IMR-90 (cell line): ENCODE measurements at regions not wholly inside any gene's neighbourhood (a gene's known extent, or its start where the extent isn't known, plus 50 kb on each side); places are given as distances from the start of the nearest gene placed in this dataset.
A peak's percentile ranks its signal among the peaks of the same experiment; 100 is the strongest.
"Not testable (repeated sequence)": the region's sequence is repeated elsewhere in the genome, so short reads cannot be mapped to it uniquely, and the experiment has no call there.

Experiments
- ATAC-seq: fragments of 200-7000 bp; cut with Tn5 transposase; 2 replicates; pipeline ENCODE4 v1.9.1; 2020; ENCODE audit warnings: low read depth, mild to moderate bottlenecking, moderate library complexity
- BruUV-seq: library from RNA; stranded (reverse); fragments of 400-500 nt; replicated peaks from 2 replicates; lab custom pipeline; 2021; lab: Mats Ljungman, UMichigan
- CTCF ChIA-PET: fragments of 300-600 bp; formaldehyde crosslinking; extraction: SDS; loops from one replicate; lab custom pipeline; 2021; ENCODE audit warnings: antibody characterized with exemption; lab: Yijun Ruan, JAX
- POLR2A ChIA-PET: fragments of 300-600 bp; sonication (Branson Sonifier 250); formaldehyde crosslinking; loops from one replicate; lab custom pipeline; 2022; ENCODE audit warnings: antibody characterized with exemption; ENCODE audit not compliant: unreplicated experiment; lab: Charles Lee
- DNase-seq: peaks from one replicate; pipeline ENCODE4 v3.0.0; 2013
- H2AFZ ChIP-seq: replicated peaks from 2 replicates; pipeline ENCODE3; 2013; ENCODE audit warnings: low read length, mild to moderate bottlenecking; ENCODE audit not compliant: poor library complexity
- H2AK5ac ChIP-seq: 2 replicates; pipeline ENCODE4 v1.6.1; 2013; ENCODE audit warnings: low read depth, low read length, inconsistent platforms
- H2AK9ac ChIP-seq: replicated peaks from 2 replicates; pipeline ENCODE3; 2013; ENCODE audit warnings: mild to moderate bottlenecking, low read depth, low read length, moderate library complexity; ENCODE audit not compliant: poor library complexity
- H2BK120ac ChIP-seq: 2 replicates; pipeline ENCODE4 v1.6.1; 2013; ENCODE audit warnings: low read depth, low read length, inconsistent platforms
- H2BK15ac ChIP-seq: 3 replicates; pipeline ENCODE4 v1.6.1; 2013; ENCODE audit warnings: low read depth, low read length, inconsistent platforms
- H2BK20ac ChIP-seq: 2 replicates; pipeline ENCODE4 v1.6.1; 2013; ENCODE audit warnings: low read depth, mild to moderate bottlenecking, inconsistent platforms, low read length, moderate library complexity
- H2BK5ac ChIP-seq: 2 replicates; pipeline ENCODE4 v1.6.1; 2013; ENCODE audit warnings: mild to moderate bottlenecking, low read depth, low read length, inconsistent platforms; ENCODE audit not compliant: poor library complexity, severe bottlenecking
- H3K14ac ChIP-seq: replicated peaks from 2 replicates; pipeline ENCODE4 v1.6.1; 2013; ENCODE audit warnings: low read depth, low read length, inconsistent platforms
- H3K18ac ChIP-seq: 2 replicates; pipeline ENCODE4 v1.6.1; 2013; ENCODE audit warnings: low read depth, low read length, control low read depth
- H3K23ac ChIP-seq: 2 replicates; pipeline ENCODE4 v1.6.1; 2013; ENCODE audit warnings: low read depth, low read length, inconsistent platforms
- H3K27ac ChIP-seq: 2 replicates; pipeline ENCODE4 v1.5.1; 2013; ENCODE audit warnings: mild to moderate bottlenecking, control low read depth, low read length; ENCODE audit not compliant: insufficient read depth
- H3K27me3 ChIP-seq: 2 replicates; pipeline ENCODE4 v1.6.1; 2013; ENCODE audit warnings: low read length; ENCODE audit not compliant: control insufficient read depth, insufficient read depth
- H3K36me3 ChIP-seq: 2 replicates; pipeline ENCODE4 v1.6.1; 2013; ENCODE audit warnings: low read length, mixed read lengths; ENCODE audit not compliant: control insufficient read depth, insufficient read depth
- H3K4ac ChIP-seq: 2 replicates; pipeline ENCODE4 v1.6.1; 2013; ENCODE audit warnings: low read depth, low read length, inconsistent platforms
- H3K4me1 ChIP-seq: 2 replicates; pipeline ENCODE4 v1.6.1; 2013; ENCODE audit warnings: low read length, mixed read lengths; ENCODE audit not compliant: control insufficient read depth, insufficient read depth
- H3K4me2 ChIP-seq: 2 replicates; pipeline ENCODE4 v1.6.1; 2013; ENCODE audit warnings: low read depth, mild to moderate bottlenecking, control low read depth, low read length, moderate library complexity
- H3K4me3 ChIP-seq: 2 replicates; pipeline ENCODE4 v1.5.1; 2013; ENCODE audit warnings: low read depth, mild to moderate bottlenecking, control low read depth, low read length, moderate library complexity; ENCODE audit not compliant: insufficient read depth
- H3K56ac ChIP-seq: 2 replicates; pipeline ENCODE4 v1.6.1; 2013; ENCODE audit warnings: low read length, inconsistent platforms; ENCODE audit not compliant: insufficient read depth; ENCODE audit errors: extremely low read depth
- H3K79me1 ChIP-seq, 2 experiments: 2 replicates each; pipeline ENCODE4 v1.6.1; 2013; ENCODE audit warnings: low read length in 2 of 2, inconsistent platforms in 1 of 2, low read depth in 1 of 2
- H3K9ac ChIP-seq: 2 replicates; pipeline ENCODE4 v1.6.1; 2013; ENCODE audit warnings: low read depth, low read length, control low read depth
- H3K9me1 ChIP-seq: 2 replicates; pipeline ENCODE4 v1.6.1; 2013; ENCODE audit warnings: low read length, inconsistent platforms; ENCODE audit not compliant: insufficient read depth
- H3K9me3 ChIP-seq: 2 replicates; pipeline ENCODE4 v1.6.1; 2013; ENCODE audit warnings: low read length; ENCODE audit not compliant: control insufficient read depth, insufficient read depth
- H4K20me1 ChIP-seq: 2 replicates; pipeline ENCODE4 v1.6.1; 2013; ENCODE audit warnings: low read length, inconsistent platforms; ENCODE audit not compliant: insufficient read depth
- H4K5ac ChIP-seq: 2 replicates; pipeline ENCODE4 v1.6.1; 2013; ENCODE audit warnings: mild to moderate bottlenecking, low read depth, low read length, control low read depth
- H4K8ac ChIP-seq, 2 experiments: 2 replicates each; pipeline ENCODE4 v1.6.1; 2013; ENCODE audit warnings: low read depth in 2 of 2, low read length in 2 of 2, control low read depth in 1 of 2, inconsistent platforms in 1 of 2
- H4K91ac ChIP-seq: 2 replicates; pipeline ENCODE4 v1.6.1; 2013; ENCODE audit warnings: low read depth, low read length, inconsistent platforms; ENCODE audit not compliant: insufficient read depth
- whole genome bisulfite sequencing, 2 experiments: methylation state at CpG; one replicate each; pipeline versions ENCODE4 v1.1.5 to v1.1.7; 2013; ENCODE audit warnings: missing lambda C conversion rate in 2 of 2; ENCODE audit not compliant: insufficient read length in 1 of 2; ENCODE audit errors: extremely low coverage in 2 of 2; 5-methylcytosine and 5-hydroxymethylcytosine counted together
- dilution Hi-C: fragments of 300-500 bp; cut with HindIII; formaldehyde crosslinking; loops from one replicate; pipeline ENCODE4 v1.14.3; 2018; ENCODE audit warnings: low sequenced_read_pairs; ENCODE audit not compliant: unreplicated experiment
- in situ Hi-C: fragments of 300-500 bp; cut with MboI; formaldehyde crosslinking; loops from 3 replicates; pipeline ENCODE4 v1.14.3; 2019; ENCODE audit warnings: low sequenced_read_pairs, inconsistent platforms, mixed read lengths
- intact Hi-C: fragments of 100-400 bp; cut with micrococcal nuclease; formaldehyde crosslinking; loops from 2 replicates; pipeline ENCODE4 v1.10.0; 2022

DNA sequence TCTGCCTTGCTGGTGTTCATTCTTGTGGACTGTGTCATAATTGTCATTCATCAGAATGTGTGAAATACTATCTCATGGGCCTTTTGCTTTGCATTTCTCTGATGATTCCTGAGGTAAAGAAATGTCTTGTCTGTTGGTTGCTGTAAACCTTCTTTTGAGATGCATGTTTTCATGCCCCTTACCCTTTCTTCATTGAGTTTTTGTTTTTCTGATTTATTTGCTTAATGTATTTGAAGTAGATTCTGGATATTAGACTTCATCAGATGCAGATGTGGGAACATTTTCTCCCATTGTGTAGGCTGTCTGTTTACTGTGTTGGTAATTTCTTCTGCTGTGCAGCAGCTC, 159.2 kb downstream of the CCDC74A start:
- H3K27me3 ChIP-seq, CTCF ChIA-PET: not testable (repeated sequence)

DNA sequence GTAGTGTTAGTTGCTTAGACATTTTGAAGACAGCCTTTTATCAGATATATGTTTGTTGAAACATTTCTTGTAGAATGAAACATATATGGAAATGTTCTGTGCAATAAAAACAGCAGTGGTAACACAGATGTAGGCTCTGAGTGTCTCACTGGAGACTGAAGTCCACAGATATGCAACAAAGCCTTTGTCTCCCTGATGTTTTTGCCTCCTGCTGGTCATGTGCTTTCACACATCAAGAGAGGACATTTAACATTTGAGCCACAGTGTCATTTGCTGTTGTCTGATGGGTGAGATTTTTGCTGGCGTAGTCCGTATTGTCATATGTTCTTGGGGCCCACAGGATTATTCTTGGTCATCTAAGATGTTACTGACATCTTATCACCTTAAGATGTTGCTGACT, 161.4 kb downstream of the CCDC74A start:
- H3K27ac ChIP-seq, intact Hi-C loops, H4K20me1 ChIP-seq, H3K4me1 ChIP-seq, H3K27me3 ChIP-seq, H2AK5ac ChIP-seq, H3K4me2 ChIP-seq, H3K9ac ChIP-seq, H3K23ac ChIP-seq, H4K8ac ChIP-seq, CTCF ChIA-PET, H3K4me3 ChIP-seq, H3K9me1 ChIP-seq, H4K91ac ChIP-seq, H2BK15ac ChIP-seq, H2BK120ac ChIP-seq, H3K56ac ChIP-seq, H2BK20ac ChIP-seq, ATAC-seq, H3K18ac ChIP-seq, BruUV-seq, POLR2A ChIA-PET, DNase-seq, H3K4ac ChIP-seq, H3K14ac ChIP-seq, H3K9me3 ChIP-seq, dilution Hi-C loops, H2BK5ac ChIP-seq, H2AK9ac ChIP-seq, H2AFZ ChIP-seq, H4K5ac ChIP-seq: not testable (repeated sequence)
- Histone ChIP-seq H3K36me3 (peaks cover 16% of the 10 kb centered on the region), H3K79me1 (peaks cover 14 to 37% of the 10 kb centered on the region in 2 experiments; a peak in 3 of 4 replicates)
- in situ Hi-C loops = loop anchor here (25.0 kb wide), 1 partner anchor 98 kb away; no protein-coding TSS in a partner anchor
- WGBS, 2 experiments = no CpG with 5 or more reads among the region's 2 CpGs

More for the DNA sequence above, 159.2 kb downstream of the CCDC74A start:
- H2AK9ac ChIP-seq, ATAC-seq, H2BK120ac ChIP-seq, H3K56ac ChIP-seq, H3K4me1 ChIP-seq, H4K5ac ChIP-seq, H3K9me3 ChIP-seq, H3K4me3 ChIP-seq, H2AK5ac ChIP-seq, H3K23ac ChIP-seq, H3K18ac ChIP-seq, H3K9ac ChIP-seq, dilution Hi-C loops, H4K8ac ChIP-seq, intact Hi-C loops, H4K20me1 ChIP-seq, DNase-seq, H2AFZ ChIP-seq, H3K9me1 ChIP-seq, POLR2A ChIA-PET, H4K91ac ChIP-seq, BruUV-seq, H2BK20ac ChIP-seq, H3K4ac ChIP-seq, H2BK15ac ChIP-seq, H3K27ac ChIP-seq: not testable (repeated sequence)
- H3K4me2 ChIP-seq = peak overlapping the region; percentile 51; the same call in 1 of the 2 replicates
- peak overlapping the region; percentile 10; the same call in 1 of the 2 replicates for H3K14ac ChIP-seq
- H3K36me3 ChIP-seq = peaks cover 16% of the 10 kb centered on the region
- peak overlapping the region; percentile 34 for H2BK5ac ChIP-seq
- in situ Hi-C loops = loop anchor here (25.0 kb wide), 1 partner anchor 100 kb away; no protein-coding TSS in a partner anchor
- peaks cover 14 to 35% of the 10 kb centered on the region in 2 experiments for H3K79me1 ChIP-seq
